NCI-H524 (cell line): ENCODE measurements at regions not wholly inside any gene's neighbourhood (a gene's known extent, or its start where the extent isn't known, plus 50 kb on each side); places are given as distances from the start of the nearest gene placed in this dataset.

Experiments used
- DNase-seq, 2 experiments: peaks; one replicate each; lab custom pipeline; 2025; lab: John Stamatoyannopoulos, UW

DNA sequence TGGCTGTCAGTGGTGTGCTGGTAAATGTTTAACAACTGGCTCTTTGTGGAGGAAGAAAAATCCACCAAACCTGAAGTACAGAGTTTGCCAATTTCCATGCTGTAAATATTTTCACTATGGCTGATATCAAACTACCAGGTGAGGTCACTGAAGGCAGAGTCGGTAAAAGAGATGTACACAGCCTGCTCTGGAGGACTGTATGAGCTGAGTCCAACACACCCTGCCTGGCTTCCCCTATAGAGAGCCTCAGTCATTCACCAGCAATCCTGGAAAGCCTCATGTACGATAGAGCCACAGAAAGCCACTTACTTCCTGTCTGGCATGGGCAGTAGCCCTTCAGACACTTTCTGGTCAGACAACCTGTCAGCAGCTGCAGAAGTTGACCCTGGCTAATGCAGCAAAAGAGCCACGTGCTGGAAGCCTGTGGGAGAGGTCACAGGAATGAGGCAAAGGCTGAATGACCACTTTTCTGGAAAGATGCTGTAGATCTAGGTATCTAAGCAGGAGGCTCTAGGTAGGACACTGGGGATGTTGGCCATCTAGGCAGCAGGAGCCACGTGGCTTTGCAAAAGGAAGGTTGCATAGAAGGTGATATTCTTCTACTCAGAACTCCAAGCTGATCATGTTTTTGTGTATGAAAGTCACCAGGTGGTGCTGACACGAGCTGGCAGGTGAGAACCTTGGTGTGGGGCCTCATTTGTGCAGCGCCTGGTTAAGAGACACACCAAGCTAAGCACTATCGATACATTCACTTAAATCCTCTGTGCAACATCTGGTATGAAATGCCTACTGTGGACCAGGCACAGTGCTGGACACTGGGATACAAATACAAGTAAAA lies 553.9 kb downstream of the VRK1 start:
- no peak for DNase-seq

DNA sequence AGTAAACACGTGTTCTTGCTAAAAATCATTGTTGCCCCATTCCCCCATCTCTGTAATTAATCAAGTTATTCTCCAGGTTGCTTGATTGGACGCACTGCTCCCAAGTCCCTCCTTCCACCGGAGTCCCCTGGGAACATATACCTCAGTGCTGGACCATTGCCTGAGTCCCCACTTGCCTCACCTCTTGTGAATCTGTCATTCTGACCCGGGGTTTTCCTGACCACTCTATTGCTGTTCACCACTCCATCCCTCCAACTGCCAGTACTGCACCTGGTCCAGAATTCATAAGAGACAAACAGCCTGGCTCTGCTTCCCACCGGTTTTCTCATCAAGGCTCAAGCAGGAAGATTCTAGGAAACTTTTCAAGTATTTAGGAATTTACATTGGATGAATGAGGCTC lies 555.9 kb downstream of the VRK1 start:
- no peak for DNase-seq

GRCh38 chr14:97354119-97354722 lies 557.0 kb downstream of the VRK1 start:
- no peak for DNase-seq

GRCh38 chr14:97359341-97359740 lies 562.2 kb downstream of the VRK1 start:
- DNase-seq: no peak

DNA sequence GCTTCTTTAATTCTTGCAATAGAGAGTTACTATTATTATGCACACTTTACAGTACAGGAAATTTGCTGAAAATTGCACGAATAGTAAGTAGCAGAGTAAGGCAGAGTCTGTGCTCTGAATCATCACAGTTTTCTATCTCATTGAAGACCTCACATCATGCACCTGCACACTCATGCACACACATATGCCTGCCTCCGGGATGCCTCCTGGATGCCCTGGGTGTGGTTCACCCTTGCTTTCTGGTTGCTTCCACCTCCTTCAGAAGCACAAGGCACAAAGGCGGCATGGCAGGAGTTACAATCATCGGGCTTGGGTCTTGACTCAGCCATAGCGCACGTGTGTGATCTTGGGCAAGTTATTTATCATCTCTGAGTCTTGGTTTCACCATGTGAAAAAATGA lies 564.0 kb downstream of the VRK1 start:
- DNase-seq: no peak

- no peak for DNase-seq
These were observed 564.8 kb downstream of the VRK1 start for GRCh38 chr14:97361958-97362357.

DNA sequence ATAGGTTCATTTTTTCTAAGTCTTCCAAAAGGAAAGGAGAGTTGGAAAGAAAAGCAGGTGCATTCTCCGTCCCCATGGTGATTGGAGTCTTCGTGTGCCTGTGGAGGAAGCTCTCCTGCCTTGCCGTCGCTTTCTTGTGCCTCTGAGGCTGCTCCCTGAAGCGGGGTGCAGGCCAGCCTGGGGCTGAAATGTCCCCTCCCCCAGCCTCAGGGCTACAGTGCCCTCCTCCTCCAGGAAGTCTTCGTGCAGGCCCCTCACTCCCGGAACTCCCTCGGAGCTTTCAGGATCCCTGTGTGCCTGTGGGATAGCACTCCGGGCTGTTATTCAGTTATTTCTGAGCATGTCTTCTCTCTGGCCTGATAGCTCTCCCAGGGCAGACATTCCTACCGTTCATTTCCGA lies 569.2 kb downstream of the VRK1 start:
- no peak for DNase-seq

DNA sequence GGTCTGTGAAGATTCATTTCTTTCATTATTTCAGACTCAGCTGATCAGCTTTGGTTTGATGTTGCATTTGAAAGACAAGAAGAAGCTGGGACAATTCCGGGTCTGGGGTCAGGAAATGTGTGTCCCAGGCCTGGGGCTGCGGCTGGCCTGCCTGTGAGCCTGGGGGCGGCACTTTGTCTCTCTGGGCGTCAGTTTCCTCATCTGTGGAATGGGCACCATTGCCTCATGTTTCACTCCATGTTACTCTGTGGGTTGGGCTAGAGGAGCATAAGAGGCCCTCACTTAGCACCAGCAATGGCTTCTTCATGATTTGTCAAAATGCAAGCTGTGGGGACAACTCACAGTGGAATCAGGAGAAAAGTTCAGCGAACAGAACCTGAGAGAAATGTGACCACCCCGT lies 570.1 kb downstream of the VRK1 start:
- DNase-seq: no peak

- DNase-seq: no peak
These were observed 570.9 kb downstream of the VRK1 start for GRCh38 chr14:97368049-97368448.

GRCh38 chr14:97368900-97369564 lies 571.9 kb downstream of the VRK1 start:
- DNase-seq: no peak

DNA sequence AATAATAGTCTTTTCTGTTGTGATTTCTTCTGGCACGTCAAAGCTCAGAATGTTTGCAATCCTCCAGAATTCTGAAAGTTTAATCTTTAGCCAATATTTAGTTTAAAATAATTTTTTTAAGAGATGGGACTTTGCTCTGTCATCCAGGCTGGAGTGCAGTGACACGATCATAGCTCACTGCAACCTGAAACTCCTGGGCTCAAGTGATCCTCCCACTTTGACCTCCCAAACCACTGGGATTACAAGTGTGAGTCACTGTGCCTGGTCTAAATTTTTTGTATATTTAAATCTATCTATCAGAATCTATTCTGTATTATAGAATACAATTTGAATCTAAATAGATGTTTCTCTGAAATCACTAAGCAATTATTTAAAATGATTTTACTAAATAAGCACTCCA lies 572.7 kb downstream of the VRK1 start:
- no peak for DNase-seq

GRCh38 chr14:97376310-97376709 lies 579.1 kb downstream of the VRK1 start:
- no peak for DNase-seq

- no peak for DNase-seq
These were observed 580.4 kb downstream of the VRK1 start for GRCh38 chr14:97377550-97377949.

DNA sequence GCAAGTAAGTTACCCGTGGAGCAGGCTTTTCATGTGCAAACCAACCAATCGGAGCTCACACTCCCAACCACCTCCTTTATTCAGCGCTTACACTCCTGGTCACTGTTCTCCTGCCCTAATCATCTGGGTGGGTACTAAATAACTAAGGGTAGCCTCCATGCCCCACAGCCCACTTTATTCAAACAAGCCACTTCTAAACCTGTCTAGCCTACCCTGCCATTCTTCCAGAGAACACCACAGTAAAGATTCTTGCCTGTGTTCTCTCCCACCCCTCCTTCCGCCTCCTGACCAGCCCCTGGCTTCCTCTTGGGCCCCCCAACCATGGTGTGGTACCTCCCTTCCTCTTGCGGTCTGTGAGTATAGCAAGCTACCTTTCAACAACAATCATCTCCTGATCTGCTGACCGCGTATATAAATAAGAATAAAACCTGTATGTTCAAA lies 581.9 kb downstream of the VRK1 start:
- DNase-seq: no peak

DNA sequence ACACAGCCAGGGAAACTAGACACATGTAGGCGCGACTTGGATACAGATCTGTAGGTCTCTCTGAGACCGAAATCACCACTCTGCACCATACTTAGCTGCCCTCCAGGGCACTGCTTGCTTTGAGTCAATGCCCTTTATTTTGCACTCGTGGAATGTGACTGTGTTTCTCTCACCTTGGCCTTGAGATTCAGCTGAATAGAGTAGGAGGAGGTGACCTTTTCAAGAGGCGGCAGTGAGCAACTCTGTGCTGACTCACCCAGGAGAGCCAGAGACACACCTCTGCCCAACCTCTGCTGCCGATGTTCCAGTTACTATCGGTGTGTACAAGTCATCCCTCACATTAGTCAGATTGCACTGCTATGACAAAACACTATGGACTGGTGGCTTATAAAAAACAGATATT lies 583.4 kb downstream of the VRK1 start:
- no peak for DNase-seq

DNA sequence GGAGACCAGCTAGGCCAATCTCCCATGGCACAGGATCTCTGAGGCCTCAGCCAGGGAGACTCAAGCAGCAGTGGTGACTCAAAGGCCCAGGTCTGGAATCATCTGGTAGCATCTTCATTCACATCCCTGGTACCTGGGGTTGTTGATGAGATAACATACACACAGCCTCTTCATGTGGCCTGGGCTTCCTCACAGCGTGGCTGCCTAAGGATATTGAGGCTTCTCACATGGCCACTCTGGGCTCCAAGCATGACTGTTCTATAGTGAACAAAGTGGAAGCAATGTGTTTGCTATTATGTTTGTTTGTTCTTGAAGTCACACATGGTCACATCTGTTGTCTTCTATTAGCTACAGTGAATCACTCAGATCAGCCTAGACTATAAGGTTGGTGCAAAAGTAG lies 584.1 kb downstream of the VRK1 start:
- no peak for DNase-seq

GRCh38 chr14:97382616-97383226 lies 585.5 kb downstream of the VRK1 start:
- no peak for DNase-seq

GRCh38 chr14:97385727-97386126 lies 588.5 kb downstream of the VRK1 start:
- no peak for DNase-seq

DNA sequence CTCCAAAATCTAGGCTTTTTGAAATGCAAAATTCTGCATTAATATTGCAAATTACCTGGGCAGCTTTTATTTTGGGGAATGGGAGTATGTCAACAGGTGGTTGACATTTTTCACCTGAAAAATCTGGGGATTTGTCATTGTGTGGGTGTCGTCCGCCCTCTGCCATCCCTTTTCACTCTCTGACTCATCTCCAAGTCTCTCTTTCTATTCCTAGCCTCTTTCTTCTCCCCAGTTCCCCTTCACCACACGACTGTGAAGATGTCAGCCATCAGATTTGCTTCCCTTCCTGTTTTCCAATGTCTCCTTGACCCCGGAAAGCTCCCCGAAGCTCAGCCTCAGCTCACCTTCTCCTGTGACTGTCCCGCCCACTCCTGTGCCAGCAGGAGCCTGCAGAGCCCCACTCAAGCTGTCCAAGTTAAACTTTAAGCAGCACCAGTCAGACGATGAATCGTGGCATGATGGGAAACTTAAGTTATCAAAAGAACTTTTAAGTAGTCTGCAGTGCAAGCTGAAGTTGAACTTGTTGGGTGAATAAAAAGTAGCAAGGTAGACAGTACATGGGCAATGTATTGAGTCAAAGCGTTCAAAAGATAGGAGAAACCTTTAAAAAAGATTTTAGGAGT lies 590.2 kb downstream of the VRK1 start:
- DNase-seq: no peak

DNA sequence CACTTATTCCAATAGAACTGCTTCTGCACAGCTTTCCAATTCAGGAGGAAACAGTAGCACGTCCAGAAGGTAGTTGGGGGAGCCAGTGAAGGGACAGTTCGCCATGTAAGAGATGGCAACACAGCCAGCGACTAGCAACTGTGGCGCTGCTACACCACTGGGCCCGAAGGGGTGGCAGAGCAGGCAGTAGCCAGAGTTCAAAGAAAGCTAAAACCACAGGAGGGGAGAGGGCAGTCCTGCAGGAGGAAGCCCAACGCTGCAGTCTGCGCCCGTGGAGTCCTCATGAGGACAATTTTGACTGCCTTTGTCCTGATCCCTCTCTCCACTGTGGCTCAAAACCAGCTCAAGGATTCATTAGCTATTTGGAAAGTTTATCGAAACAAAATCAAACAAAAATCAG lies 591.2 kb downstream of the VRK1 start:
- no peak for DNase-seq

GRCh38 chr14:97390096-97390724 lies 593.0 kb downstream of the VRK1 start:
- no peak for DNase-seq

DNA sequence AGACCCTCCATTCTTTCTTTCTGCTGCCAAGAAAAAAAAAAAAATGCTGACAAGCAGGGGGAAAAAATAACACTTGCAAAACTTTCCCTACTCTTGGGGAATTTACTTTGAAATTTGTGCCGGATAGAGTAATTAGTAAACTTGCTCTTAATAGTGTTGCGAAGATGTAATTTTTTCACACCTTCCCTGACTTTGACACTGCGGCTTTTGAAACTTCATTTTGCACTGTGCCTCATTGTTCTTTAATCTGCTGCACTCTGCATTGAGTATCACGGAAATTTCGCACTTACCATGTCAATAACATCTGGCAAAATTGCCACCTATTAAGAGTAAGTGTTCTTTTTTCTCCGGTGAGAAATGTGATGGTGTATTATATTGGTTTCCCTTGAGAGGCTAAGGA lies 596.1 kb downstream of the VRK1 start:
- DNase-seq: no peak
